ENCODE measurements at regions not wholly inside any gene's neighbourhood (a gene's known extent, or its start where the extent isn't known, plus 50 kb on each side); places are given as distances from the start of the nearest gene placed in this dataset.

DNA sequence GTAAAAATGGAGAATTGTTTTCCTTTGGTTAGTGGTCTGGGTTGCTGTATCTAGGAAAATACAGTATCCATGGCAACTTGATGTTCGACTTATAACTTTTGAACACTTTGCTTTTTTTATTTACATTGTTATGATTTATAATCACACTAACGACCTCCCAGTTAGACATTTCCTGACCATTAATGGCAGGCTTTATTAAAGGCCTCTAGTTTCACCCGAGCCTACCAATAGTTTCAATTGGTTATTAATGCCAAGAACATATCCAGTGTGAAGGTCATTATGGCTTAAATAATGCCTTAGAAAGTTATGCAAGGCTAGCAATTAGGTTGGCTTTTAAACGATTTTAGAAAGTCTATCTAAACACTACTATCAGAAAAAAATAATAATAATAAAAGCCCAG, 452.0 kb downstream of the DMRTA1 start:
- no peaks in the 10 kb centered on the region for H3K36me3 ChIP-seq (ENCODE audit: control insufficient read depth, insufficient read depth, low read length)
- TF ChIP-seq, protein P1, sequence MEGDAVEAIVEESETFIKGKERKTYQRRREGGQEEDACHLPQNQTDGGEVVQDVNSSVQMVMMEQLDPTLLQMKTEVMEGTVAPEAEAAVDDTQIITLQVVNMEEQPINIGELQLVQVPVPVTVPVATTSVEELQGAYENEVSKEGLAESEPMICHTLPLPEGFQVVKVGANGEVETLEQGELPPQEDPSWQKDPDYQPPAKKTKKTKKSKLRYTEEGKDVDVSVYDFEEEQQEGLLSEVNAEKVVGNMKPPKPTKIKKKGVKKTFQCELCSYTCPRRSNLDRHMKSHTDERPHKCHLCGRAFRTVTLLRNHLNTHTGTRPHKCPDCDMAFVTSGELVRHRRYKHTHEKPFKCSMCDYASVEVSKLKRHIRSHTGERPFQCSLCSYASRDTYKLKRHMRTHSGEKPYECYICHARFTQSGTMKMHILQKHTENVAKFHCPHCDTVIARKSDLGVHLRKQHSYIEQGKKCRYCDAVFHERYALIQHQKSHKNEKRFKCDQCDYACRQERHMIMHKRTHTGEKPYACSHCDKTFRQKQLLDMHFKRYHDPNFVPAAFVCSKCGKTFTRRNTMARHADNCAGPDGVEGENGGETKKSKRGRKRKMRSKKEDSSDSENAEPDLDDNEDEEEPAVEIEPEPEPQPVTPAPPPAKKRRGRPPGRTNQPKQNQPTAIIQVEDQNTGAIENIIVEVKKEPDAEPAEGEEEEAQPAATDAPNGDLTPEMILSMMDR (IDR thresholded peaks at IDR 0.05), result no peak
- H3K79me2 ChIP-seq, result no peaks in the 10 kb centered on the region
- H2AFZ ChIP-seq, result no peak overlapping the region
- H3K27me3 ChIP-seq (ENCODE audit: control insufficient read depth, insufficient read depth, low read length), result no peaks in the 10 kb centered on the region
- H3K9ac ChIP-seq, result no peak overlapping the region
- no peak overlapping the region for H3K4me3 ChIP-seq (ENCODE audit: low read depth, low read length)
- no peak overlapping the region for H3K27ac ChIP-seq
- H3K4me2 ChIP-seq (ENCODE audit: low read length), result no peak overlapping the region
- no peaks in the 10 kb centered on the region for H3K9me3 ChIP-seq (ENCODE audit: control insufficient read depth, low read length)
- H3K4me1 ChIP-seq, result no peaks in the 10 kb centered on the region

DNA sequence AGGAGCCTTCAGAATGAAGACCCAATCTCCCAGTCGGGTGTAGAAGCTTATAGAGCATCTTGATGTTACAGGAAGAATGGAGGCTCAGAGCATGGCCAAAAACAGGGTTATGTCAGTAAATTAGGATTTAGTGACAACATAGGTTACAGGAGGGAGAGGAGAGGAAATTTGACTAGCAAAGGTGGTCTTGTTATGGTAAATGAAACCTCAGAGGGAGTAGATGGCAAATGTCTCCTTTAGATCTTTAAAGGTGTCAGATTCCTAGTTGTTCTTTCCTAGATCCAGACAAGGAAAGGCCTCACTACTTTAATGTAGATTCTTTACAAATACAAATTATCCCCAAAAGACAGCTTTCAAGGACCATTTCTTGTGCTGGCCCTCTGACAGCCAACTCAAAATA, 465.0 kb downstream of the DMRTA1 start:
- Histone ChIP-seq H3K4me2 (ENCODE audit: low read length) (no peak overlapping the region), H3K4me1 (no peaks in the 10 kb centered on the region), H3K9ac (no peak overlapping the region), H3K79me2 (no peaks in the 10 kb centered on the region), H3K36me3 (ENCODE audit: control insufficient read depth, insufficient read depth, low read length) (no peaks in the 10 kb centered on the region), H2AFZ (no peak overlapping the region), H3K27ac (no peak overlapping the region), H3K27me3 (ENCODE audit: control insufficient read depth, insufficient read depth, low read length) (no peaks in the 10 kb centered on the region), H3K4me3 (ENCODE audit: low read depth, low read length) (no peak overlapping the region), H3K9me3 (ENCODE audit: control insufficient read depth, low read length) (no peaks in the 10 kb centered on the region)
- TF ChIP-seq, protein P1 (IDR thresholded peaks at IDR 0.05), result no peak

DNA sequence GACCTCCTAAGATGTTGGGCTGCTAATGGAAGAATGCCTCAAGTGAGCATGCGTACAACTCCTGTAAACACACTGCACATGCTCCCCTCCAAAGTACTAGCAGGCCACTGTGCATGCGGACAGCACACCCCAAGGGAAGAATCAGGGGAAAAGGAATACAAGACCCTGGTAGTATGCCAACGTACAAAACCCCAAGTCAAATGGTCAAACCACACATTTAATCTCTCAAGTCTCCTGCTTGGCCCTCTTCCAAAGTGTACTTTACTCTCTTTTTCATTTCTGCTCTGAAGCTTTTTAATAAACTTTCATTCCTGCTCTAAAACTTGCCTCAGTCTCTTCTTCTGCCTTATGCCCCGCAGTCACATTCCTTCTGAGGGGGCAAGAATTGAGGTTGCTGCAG, 466.4 kb downstream of the DMRTA1 start:
- H3K36me3 ChIP-seq (ENCODE audit: control insufficient read depth, insufficient read depth, low read length), result no peaks in the 10 kb centered on the region
- no peak overlapping the region for H3K4me2 ChIP-seq (ENCODE audit: low read length)
- no peak overlapping the region for H3K4me3 ChIP-seq (ENCODE audit: low read depth, low read length)
- no peak overlapping the region for H3K9ac ChIP-seq
- no peak overlapping the region for H3K27ac ChIP-seq
- no peak overlapping the region for H2AFZ ChIP-seq
- TF ChIP-seq, protein P1 (IDR thresholded peaks at IDR 0.05), result no peak
- H3K4me1 ChIP-seq, result no peaks in the 10 kb centered on the region
- H3K9me3 ChIP-seq (ENCODE audit: control insufficient read depth, low read length), result no peaks in the 10 kb centered on the region
- H3K79me2 ChIP-seq, result no peaks in the 10 kb centered on the region
- no peaks in the 10 kb centered on the region for H3K27me3 ChIP-seq (ENCODE audit: control insufficient read depth, insufficient read depth, low read length)

DNA sequence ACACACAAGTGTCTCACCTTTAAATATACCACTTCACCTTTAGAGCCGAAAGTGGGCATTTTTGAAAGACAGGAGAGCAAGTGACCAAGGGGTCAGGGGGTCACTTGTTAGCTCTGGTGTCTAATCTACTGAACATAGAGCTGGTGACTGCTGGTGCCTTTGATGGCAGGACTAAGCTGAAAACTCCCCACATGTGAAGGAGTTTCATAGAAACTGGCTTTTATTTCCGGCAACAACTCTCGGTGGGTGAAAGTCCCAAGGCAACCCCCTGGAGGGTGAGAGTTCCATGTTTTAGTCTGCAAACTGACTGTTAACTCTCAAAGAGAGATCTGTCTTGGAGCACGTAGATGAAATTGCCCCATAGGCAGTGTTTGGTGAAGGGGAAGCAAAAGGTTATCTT, 466.9 kb downstream of the DMRTA1 start:
- no peak overlapping the region for H3K27ac ChIP-seq
- H3K4me2 ChIP-seq (ENCODE audit: low read length), result no peak overlapping the region
- no peaks in the 10 kb centered on the region for H3K9me3 ChIP-seq (ENCODE audit: control insufficient read depth, low read length)
- no peak overlapping the region for H3K9ac ChIP-seq
- no peaks in the 10 kb centered on the region for H3K79me2 ChIP-seq
- H3K27me3 ChIP-seq (ENCODE audit: control insufficient read depth, insufficient read depth, low read length), result no peaks in the 10 kb centered on the region
- no peaks in the 10 kb centered on the region for H3K36me3 ChIP-seq (ENCODE audit: control insufficient read depth, insufficient read depth, low read length)
- H3K4me1 ChIP-seq, result no peaks in the 10 kb centered on the region
- TF ChIP-seq, protein P1 (IDR thresholded peaks at IDR 0.05), result no peak
- no peak overlapping the region for H3K4me3 ChIP-seq (ENCODE audit: low read depth, low read length)
- no peak overlapping the region for H2AFZ ChIP-seq

DNA sequence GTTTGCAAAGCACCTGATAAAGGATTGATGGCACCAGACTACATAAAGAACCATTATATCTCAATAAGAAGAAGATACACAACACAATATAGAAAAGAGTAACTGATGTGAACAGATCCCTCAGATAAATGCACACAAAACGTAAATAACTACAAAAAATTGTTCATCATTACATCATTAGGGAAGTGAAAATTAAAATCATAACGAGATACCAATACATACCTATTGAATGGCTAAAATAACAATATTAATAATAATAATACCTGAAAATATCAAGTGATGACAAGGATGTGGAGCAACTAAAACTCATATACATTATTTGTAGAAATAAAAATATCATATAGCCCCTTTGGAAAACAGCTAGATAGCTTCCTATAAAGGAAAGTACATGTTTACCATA, 469.5 kb downstream of the DMRTA1 start:
- Histone ChIP-seq H3K9me3 (ENCODE audit: control insufficient read depth, low read length) (no peaks in the 10 kb centered on the region), H3K4me2 (ENCODE audit: low read length) (no peak overlapping the region), H3K4me1 (no peaks in the 10 kb centered on the region), H3K27ac (no peak overlapping the region), H3K4me3 (ENCODE audit: low read depth, low read length) (no peak overlapping the region), H2AFZ (no peak overlapping the region), H3K79me2 (no peaks in the 10 kb centered on the region), H3K27me3 (ENCODE audit: control insufficient read depth, insufficient read depth, low read length) (no peaks in the 10 kb centered on the region), H3K9ac (no peak overlapping the region), H3K36me3 (ENCODE audit: control insufficient read depth, insufficient read depth, low read length) (no peaks in the 10 kb centered on the region)
- TF ChIP-seq, protein P1 (IDR thresholded peaks at IDR 0.05), result no peak

Data from parathyroid adenoma (tissue), 2 donors.